ENCODE measurements at regions not wholly inside any gene's neighbourhood (a gene's known extent, or its start where the extent isn't known, plus 50 kb on each side); places are given as distances from the start of the nearest gene placed in this dataset.

- TF ChIP-seq CTCF (IDR thresholded peaks at IDR 0.05; ENCODE audit: insufficient read depth, low read depth, low read length): no peak
- no peak for TF ChIP-seq EZH2 (IDR thresholded peaks at IDR 0.05; ENCODE audit: insufficient read depth, low read length)
Measured at GRCh38 chr12:81811061-81811777, 52.1 kb upstream of the PPFIA2 start.

Measured in astrocyte (in vitro differentiated cells and primary cell).